Lung (tissue), 11 donors: ENCODE measurements at regions not wholly inside any gene's neighbourhood (a gene's known extent, or its start where the extent isn't known, plus 50 kb on each side); places are given as distances from the start of the nearest gene placed in this dataset.
"Not testable (repeated sequence)": the region's sequence is repeated elsewhere in the genome, so short reads cannot be mapped to it uniquely, and the experiment has no call there.

Source experiments
- ATAC-seq: fragments of 200-7000 bp; cut with Tn5 transposase; one replicate; pipeline ENCODE4 v1.9.1; 2020; ENCODE audit warnings: moderate number of reproducible peaks; ENCODE audit not compliant: insufficient read depth, low FRiP score
- DNase-seq, 3 donors: peaks; one replicate each; pipeline ENCODE4 v3.0.0-alpha.2; 2013 to 2017
- H3K27ac ChIP-seq, 2 donors: one replicate each; pipeline ENCODE4 v1.5.1; 2013; ENCODE audit warnings: mild to moderate bottlenecking in 2 of 2, moderate library complexity in 2 of 2, control low read depth in 1 of 2, inconsistent platforms in 1 of 2, low read depth in 1 of 2, low read length in 1 of 2
- H3K27me3 ChIP-seq, 3 donors: one replicate each; pipeline ENCODE4 v1.5.1; 2013; ENCODE audit warnings: low read length in 2 of 3; ENCODE audit not compliant: control insufficient read depth in 3 of 3, insufficient read depth in 3 of 3
- H3K36me3 ChIP-seq, 4 donors: one replicate each; pipeline ENCODE4 v1.5.1; 2013; ENCODE audit warnings: low read length in 4 of 4, mild to moderate bottlenecking in 1 of 4, moderate library complexity in 1 of 4; ENCODE audit not compliant: control insufficient read depth in 4 of 4, insufficient read depth in 4 of 4
- H3K4me1 ChIP-seq, 5 donors: one replicate each; pipeline ENCODE4 v1.5.1; 2013; ENCODE audit warnings: low read length in 5 of 5, mild to moderate bottlenecking in 2 of 5, moderate library complexity in 1 of 5; ENCODE audit not compliant: control insufficient read depth in 5 of 5, insufficient read depth in 5 of 5
- H3K4me3 ChIP-seq: one replicate; pipeline ENCODE4 v1.5.1; 2013; ENCODE audit warnings: mild to moderate bottlenecking, control low read depth, moderate library complexity
- H3K9ac ChIP-seq, 2 donors: one replicate each; pipeline ENCODE4 v1.5.1; 2013; ENCODE audit warnings: low read length in 2 of 2, control low read depth in 1 of 2; ENCODE audit not compliant: insufficient read depth in 1 of 2
- H3K9me3 ChIP-seq, 4 donors: one replicate each; pipeline ENCODE4 v1.5.1; 2013; ENCODE audit warnings: low read length in 3 of 4, mild to moderate bottlenecking in 1 of 4, moderate library complexity in 1 of 4; ENCODE audit not compliant: control insufficient read depth in 4 of 4, insufficient read depth in 3 of 4
- WGBS, 2 donors: extraction: QIAGEN DNeasy Blood & Tissue Kit; methylation state at CpG; one replicate each; pipeline ENCODE4 v1.1.7; 2013; 5-methylcytosine and 5-hydroxymethylcytosine counted together
- TF ChIP-seq, protein P1 (sequence below): IDR thresholded peaks from 2 replicates; pipeline ENCODE4 v1.5.1; 2012; ENCODE audit warnings: mild to moderate bottlenecking; ENCODE audit errors: control extremely low read depth, extremely low read depth
- donor health status: control.
- donor health status: control.
- donor health status: Bipolar disorder and iron deficiency.
- donor health status: healthy.
- donor health status: DM: yes; HTN: yes; CAD: no.

DNA sequence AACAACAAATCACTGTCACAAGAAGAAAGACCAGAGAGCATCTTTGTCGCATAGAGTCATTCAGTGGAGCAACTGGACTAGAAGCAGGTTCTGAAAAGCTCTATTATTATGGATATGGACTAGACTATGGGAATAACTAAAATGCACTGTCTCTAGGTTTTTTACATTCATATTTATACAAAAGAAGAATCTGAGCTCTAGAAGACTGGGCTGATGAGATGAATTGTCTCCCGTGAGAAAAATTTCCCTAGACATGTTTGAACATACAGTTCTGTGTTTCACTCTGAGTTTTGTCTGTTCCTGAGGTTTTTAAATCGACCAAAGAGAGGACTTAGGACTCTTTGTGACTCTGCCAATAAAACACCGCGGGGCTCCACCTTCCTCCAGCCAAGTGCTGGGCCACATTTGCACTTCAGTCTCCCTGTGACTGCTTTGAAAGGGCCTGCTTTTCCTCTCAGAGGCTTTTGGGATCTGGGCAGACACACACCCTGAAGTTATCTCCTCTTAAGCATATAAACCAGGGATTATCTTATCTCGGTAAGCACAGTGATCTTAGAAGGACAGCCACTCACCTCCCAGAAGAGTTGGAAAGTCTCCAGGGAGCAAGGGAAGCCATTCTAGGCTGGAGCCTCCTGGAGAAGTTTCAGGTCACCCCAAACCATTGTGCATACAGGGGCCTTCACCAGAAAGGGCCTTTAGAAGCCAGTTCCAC lies 101.0 kb upstream of the JCAD start:
- no peaks in the 10 kb centered on the region for H3K9me3 ChIP-seq
- no peaks in the 10 kb centered on the region for H3K36me3 ChIP-seq
- H3K4me1 ChIP-seq: no peaks in the 10 kb centered on the region
- H3K9ac ChIP-seq: no peak overlapping the region
- TF ChIP-seq, protein P1, sequence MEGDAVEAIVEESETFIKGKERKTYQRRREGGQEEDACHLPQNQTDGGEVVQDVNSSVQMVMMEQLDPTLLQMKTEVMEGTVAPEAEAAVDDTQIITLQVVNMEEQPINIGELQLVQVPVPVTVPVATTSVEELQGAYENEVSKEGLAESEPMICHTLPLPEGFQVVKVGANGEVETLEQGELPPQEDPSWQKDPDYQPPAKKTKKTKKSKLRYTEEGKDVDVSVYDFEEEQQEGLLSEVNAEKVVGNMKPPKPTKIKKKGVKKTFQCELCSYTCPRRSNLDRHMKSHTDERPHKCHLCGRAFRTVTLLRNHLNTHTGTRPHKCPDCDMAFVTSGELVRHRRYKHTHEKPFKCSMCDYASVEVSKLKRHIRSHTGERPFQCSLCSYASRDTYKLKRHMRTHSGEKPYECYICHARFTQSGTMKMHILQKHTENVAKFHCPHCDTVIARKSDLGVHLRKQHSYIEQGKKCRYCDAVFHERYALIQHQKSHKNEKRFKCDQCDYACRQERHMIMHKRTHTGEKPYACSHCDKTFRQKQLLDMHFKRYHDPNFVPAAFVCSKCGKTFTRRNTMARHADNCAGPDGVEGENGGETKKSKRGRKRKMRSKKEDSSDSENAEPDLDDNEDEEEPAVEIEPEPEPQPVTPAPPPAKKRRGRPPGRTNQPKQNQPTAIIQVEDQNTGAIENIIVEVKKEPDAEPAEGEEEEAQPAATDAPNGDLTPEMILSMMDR: no peak
- no peaks in the 10 kb centered on the region for H3K27me3 ChIP-seq
- H3K27ac ChIP-seq: no peak overlapping the region
- no peak for ATAC-seq
- no peak overlapping the region for H3K4me3 ChIP-seq
- DNase-seq: no peak
- 63 to 71% methylated on average over 6 of the region's 6 CpGs for WGBS, 2 donors

DNA sequence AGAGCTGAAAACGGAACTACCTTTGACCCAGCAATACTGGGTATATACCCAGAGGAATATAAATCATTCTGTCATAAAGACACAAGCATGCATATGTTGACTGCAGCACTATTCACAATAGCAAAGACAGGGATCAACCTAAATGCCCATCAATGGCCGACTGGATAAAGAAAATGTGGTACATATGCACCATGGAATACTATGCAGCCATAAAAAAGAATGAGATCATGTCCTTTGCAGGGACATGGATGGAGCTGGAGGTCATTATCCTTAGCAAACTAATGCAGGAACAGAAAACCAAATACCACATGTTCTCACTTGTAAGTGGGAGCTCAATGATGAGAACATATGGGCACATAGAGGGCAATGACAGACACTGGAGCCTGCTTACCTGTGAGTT lies 100.2 kb upstream of the JCAD start:
- WGBS, 2 donors: 93 to 99% methylated on average over 2 of the region's 2 CpGs
- H3K27me3 ChIP-seq, DNase-seq, H3K4me3 ChIP-seq, H3K9ac ChIP-seq, H3K27ac ChIP-seq, H3K4me1 ChIP-seq, H3K9me3 ChIP-seq, ATAC-seq, H3K36me3 ChIP-seq: not testable (repeated sequence)

DNA sequence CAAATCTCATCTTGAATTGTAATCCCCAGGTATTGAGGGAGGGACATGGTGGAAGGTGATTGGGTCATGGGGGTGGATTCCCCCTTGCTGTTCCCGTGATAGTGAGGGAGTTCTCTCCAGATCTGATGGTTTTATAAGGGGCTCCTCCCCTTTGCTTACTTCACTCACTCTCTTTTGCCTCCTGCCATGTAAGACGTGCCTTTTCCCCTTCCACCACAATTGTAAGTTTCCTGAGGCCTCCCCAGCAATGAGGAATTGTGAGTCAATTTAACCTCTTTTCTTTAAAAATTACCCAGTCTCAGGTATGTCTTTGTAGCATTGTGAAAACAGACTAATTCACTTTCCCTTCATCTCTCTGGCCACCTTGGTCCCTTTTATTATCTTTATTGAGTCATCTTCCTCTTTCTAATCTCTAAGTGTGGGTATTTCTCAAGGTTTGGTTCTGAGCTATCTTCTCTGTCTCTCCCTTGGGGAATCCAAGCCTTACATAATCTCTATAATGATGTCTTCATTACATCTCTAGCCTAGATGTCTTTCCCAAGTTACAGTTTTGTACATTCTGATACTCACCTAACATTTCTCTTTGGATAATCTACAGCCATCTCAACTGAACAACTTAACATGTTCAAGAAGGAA lies 99.1 kb upstream of the JCAD start:
- WGBS, 2 donors: 66 to 80% methylated on average over 2 of the region's 2 CpGs
- H3K9ac ChIP-seq: no peak overlapping the region

DNA sequence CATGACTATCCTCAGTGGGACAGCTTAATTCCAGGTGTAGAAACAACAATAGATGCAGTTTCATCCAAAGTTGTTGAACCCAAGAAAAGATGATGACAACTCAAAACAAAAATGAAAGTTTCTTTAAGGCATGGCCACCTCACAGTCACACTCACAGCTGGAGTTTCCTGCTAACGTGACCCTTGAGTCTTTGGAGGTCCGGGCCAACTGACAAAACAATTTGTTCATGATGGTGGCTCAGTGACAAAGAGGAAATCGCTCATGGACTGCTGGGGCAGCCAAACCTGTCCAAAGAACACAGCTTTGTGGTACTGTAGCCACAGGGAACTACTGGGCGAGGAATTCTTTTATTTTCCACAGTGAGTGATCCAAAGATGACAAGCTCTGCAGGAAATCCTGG lies 96.0 kb upstream of the JCAD start:
- DNase-seq: peak in 2 of 3 donors; percentile 44 to 56
- Histone ChIP-seq H3K9ac (no peak overlapping the region), H3K4me3 (no peak overlapping the region), H3K27me3 (no peaks in the 10 kb centered on the region), H3K9me3 (peaks cover 0 to 6% (median 0%) of the 10 kb centered on the region in 4 donors), H3K4me1 (no peaks in the 10 kb centered on the region), H3K36me3 (no peaks in the 10 kb centered on the region), H3K27ac (peak overlapping the region in 1 of 2 donors; percentile 66)
- TF ChIP-seq, protein P1: no peak
- ATAC-seq: no peak
- WGBS, 2 donors: 49 to 70% methylated on average over 4 of the region's 4 CpGs

More for the DNA sequence above, 99.1 kb upstream of the JCAD start:
- DNase-seq (no peak), ATAC-seq (no peak)
- peaks cover 0 to 5% (median 0%) of the 10 kb centered on the region in 4 donors for H3K9me3 ChIP-seq
- no peak overlapping the region for H3K27ac ChIP-seq
- no peaks in the 10 kb centered on the region for H3K36me3 ChIP-seq
- TF ChIP-seq, protein P1: no peak
- H3K27me3 ChIP-seq: no peaks in the 10 kb centered on the region
- H3K4me3 ChIP-seq: no peak overlapping the region
- H3K4me1 ChIP-seq: no peaks in the 10 kb centered on the region
